AG09319 (cell line): ENCODE measurements at regions not wholly inside any gene's neighbourhood (a gene's known extent, or its start where the extent isn't known, plus 50 kb on each side); places are given as distances from the start of the nearest gene placed in this dataset.

Experiments
- DNase-seq: peaks from one replicate; pipeline ENCODE4 v3.0.0-alpha.2; 2010; ENCODE audit warnings: low read depth; ENCODE audit errors: extremely low read depth
- TF ChIP-seq, protein P1 (sequence below): IDR thresholded peaks from 2 replicates; pipeline ENCODE4 v1.5.1; 2011; ENCODE audit warnings: low read depth, mild to moderate bottlenecking, inconsistent platforms, low read length, moderate library complexity

DNA sequence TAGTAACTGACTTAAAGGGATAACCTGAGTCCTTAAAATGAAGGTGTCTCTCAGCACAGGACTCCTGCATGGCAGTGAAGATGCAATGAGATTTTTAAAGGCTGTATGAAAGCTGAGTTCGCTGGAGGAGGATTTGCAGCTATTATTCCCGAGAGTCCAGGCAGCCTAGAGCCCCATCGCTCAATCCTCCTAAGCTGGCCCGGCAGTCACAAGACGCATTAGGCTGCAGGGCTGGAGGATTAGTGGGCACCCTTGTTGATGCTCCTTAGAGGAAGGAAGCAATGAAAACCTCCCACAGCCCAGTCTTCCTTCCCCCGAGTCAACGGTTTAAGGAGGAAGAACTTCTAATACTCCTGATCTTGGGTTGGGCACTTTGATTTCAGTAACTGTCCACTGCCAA is 239.5 kb downstream of the EFNB2 start:
- TF ChIP-seq, protein P1, sequence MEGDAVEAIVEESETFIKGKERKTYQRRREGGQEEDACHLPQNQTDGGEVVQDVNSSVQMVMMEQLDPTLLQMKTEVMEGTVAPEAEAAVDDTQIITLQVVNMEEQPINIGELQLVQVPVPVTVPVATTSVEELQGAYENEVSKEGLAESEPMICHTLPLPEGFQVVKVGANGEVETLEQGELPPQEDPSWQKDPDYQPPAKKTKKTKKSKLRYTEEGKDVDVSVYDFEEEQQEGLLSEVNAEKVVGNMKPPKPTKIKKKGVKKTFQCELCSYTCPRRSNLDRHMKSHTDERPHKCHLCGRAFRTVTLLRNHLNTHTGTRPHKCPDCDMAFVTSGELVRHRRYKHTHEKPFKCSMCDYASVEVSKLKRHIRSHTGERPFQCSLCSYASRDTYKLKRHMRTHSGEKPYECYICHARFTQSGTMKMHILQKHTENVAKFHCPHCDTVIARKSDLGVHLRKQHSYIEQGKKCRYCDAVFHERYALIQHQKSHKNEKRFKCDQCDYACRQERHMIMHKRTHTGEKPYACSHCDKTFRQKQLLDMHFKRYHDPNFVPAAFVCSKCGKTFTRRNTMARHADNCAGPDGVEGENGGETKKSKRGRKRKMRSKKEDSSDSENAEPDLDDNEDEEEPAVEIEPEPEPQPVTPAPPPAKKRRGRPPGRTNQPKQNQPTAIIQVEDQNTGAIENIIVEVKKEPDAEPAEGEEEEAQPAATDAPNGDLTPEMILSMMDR: no peak
- DNase-seq: no peak

DNA sequence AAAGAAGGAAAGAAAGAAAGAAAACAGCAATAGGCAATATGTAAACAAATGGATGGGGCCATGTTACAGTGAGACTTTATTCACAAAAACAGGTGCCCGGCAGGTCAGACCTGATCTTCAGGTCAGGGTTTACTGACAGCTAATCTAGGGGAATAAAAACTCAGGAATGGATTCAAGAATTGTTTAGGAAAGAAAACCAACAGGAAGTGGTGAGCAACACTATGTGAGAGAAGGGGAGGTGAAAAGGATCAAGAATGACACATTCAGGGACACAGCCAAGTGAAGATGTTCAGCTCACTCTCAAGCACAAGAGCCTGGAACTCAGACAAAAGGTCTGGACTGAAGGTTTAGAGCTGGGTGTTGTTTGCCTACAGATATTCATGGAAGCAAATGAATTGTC is 244.5 kb downstream of the EFNB2 start:
- TF ChIP-seq, protein P1: no peak

DNA sequence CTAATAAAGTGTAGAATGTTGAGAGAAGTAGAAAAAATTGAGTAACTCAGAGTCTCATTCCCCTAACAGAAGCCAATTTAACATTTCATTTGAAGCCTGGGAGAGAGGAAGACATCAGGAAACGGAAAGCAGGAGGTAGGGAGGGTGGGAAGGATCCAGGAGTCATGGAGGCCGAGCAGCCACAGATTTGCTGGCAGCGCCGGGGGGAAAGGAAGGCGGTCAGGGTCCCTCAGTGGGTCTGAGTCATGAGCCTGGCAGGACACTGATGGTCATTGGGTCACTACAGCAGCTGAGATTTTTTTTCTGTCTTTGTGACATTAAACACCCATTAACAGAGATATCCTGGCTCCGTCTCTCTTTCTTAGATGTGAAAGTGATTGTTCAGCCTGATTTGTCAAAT is 248.1 kb downstream of the EFNB2 start:
- TF ChIP-seq, protein P1: no peak
- DNase-seq: no peak

More for the DNA sequence above, 244.5 kb downstream of the EFNB2 start:
- no peak for DNase-seq

DNA sequence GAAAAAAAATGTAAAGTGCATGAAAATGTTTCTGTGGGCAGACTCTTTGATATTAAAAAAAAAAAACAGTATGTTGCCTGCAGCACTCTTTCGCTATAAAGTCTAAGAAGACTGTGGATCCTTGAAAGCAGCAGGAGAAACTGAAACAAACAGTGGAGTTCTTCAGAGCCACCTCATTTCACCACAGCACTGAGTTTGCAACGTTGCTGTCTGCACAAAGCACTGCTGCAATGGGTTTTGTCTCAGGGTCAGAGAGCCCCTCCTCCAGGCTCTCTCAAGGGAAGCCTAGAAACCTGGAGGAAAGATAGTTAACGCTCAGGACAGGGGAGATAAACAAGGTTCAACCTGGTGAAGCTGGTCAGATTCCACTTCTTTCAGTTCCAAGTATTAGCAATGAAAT is 248.7 kb downstream of the EFNB2 start:
- TF ChIP-seq, protein P1: no peak
- DNase-seq: no peak

DNA sequence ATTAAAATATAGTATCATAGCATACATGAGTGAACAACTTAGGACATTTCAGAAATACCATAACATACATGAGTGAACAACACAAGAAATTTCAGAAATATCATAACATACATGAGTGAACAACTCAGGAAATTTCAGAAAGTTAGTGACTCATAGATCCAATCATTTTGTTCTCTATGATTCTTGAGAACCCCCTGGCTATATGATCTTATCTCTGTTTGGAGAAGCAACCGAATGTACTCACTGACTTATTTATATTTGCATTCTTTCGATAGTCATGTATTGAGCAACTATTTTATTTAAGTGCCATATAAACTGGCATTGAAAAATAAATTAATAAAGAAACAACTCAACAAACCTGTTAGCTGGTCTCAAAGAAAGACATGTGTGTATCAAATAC is 251.1 kb downstream of the EFNB2 start:
- no peak for DNase-seq
- TF ChIP-seq, protein P1: no peak

DNA sequence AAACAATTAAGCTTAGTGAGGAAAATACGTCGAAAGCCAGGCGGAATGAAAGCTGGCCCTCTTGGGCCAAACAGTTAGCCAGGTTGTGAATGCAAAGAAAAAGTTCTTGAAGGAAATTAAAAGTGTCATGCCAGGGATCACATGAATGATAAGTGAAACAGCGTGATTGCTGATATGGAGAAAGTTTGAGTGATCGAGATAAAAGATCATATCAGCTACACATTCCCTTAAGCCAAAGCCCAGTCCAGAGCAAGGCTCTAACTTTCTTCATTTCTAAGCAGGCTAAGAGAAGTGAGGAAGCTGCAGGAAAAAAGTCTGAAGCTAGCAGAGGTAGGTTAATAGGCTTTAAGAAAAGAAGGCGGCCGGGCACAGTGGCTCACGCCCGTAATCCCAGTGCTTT is 254.0 kb downstream of the EFNB2 start:
- DNase-seq: no peak
- TF ChIP-seq, protein P1: no peak

DNA sequence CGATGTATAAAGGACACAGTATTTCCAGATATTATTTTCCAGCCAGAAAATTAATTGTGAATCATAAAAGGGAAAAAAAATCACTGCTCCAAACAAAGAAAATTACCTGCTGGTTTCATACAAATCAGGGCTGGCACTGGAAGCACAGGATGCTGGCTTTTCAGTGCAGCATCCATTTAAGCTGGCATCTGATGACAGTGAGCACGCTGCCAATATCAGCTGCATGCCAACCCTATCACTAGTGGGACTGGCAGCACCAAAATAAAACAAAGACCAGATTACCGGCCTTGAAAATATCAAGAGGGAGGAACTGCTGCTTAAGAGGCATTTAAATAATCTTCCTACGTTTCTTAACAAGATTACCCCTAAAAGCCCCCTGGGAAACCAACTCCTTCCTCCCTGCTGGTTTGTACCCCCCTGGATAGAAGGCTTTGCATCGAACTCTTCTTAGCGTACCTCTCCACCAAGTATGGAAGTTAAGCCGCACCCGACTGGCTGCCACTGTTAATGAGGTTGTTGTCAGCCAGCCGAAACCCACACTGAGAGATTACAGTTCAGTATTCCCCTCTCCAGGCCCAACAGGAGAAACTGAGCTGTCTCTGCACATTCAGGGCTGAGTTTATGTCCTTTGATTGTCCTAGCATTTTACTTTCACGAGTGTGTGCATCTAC is 257.8 kb downstream of the EFNB2 start:
- DNase-seq: no peak
- TF ChIP-seq, protein P1: no peak
